Osteocyte (in vitro differentiated cells): ENCODE measurements at regions not wholly inside any gene's neighbourhood (a gene's known extent, or its start where the extent isn't known, plus 50 kb on each side); places are given as distances from the start of the nearest gene placed in this dataset.

Experiments used
- DNase-seq: peaks from one replicate; pipeline ENCODE4 v3.0.0; 2021; ENCODE audit warnings: mixed read lengths; ENCODE audit not compliant: unreplicated experiment; ENCODE audit errors: extremely low spot score
- H3K27ac Mint-ChIP-seq: one replicate; pipeline ENCODE4 v1.8.0; 2021; ENCODE audit warnings: mild to moderate bottlenecking, mixed read lengths; ENCODE audit not compliant: unreplicated experiment
- H3K27me3 Mint-ChIP-seq: one replicate; pipeline ENCODE4 v1.8.0; 2021; ENCODE audit warnings: mixed read lengths; ENCODE audit not compliant: unreplicated experiment
- H3K36me3 Mint-ChIP-seq: one replicate; pipeline ENCODE4 v1.8.0; 2021; ENCODE audit warnings: mixed read lengths; ENCODE audit not compliant: unreplicated experiment
- H3K4me1 Mint-ChIP-seq: one replicate; pipeline ENCODE4 v1.8.0; 2021; ENCODE audit warnings: mixed read lengths; ENCODE audit not compliant: unreplicated experiment
- H3K4me3 Mint-ChIP-seq: one replicate; pipeline ENCODE4 v1.8.0; 2021; ENCODE audit warnings: mild to moderate bottlenecking, moderate library complexity, mixed read lengths; ENCODE audit not compliant: unreplicated experiment
- H3K9me3 Mint-ChIP-seq: one replicate; pipeline ENCODE4 v1.8.0; 2021; ENCODE audit warnings: mixed read lengths; ENCODE audit not compliant: unreplicated experiment
- TF ChIP-seq, protein P1 (sequence below): fragments of 200-600 bp; sonication (generic); IDR thresholded peaks from 2 replicates; pipeline ENCODE4 v1.5.0; 2021; ENCODE audit warnings: antibody characterized with exemption, mild to moderate bottlenecking, moderate library complexity

DNA sequence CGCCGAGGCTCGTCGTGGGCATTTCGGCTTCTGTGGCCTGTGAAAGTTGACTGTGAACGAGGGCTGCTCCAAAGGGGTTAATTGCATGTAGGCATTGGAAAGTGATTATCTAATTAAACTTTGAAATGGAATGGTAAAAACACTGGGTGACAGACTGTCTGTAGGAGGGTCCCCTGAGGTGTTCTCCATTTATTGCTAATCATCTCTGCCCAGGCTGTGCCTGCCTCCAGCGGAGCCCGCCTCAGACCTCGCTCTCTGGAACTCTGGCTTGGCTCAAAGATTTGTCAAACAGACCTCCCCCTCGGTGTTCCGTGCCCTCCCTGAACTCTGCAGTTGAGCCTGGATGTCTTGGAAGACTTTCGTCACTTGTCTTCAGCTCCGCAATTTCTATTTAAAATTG, 50.2 kb upstream of the VRK1 start:
- H3K4me3 Mint-ChIP-seq, result no peak overlapping the region
- H3K27ac Mint-ChIP-seq, result no peak overlapping the region
- peaks cover 29% of the 10 kb centered on the region for H3K27me3 Mint-ChIP-seq
- TF ChIP-seq, protein P1, sequence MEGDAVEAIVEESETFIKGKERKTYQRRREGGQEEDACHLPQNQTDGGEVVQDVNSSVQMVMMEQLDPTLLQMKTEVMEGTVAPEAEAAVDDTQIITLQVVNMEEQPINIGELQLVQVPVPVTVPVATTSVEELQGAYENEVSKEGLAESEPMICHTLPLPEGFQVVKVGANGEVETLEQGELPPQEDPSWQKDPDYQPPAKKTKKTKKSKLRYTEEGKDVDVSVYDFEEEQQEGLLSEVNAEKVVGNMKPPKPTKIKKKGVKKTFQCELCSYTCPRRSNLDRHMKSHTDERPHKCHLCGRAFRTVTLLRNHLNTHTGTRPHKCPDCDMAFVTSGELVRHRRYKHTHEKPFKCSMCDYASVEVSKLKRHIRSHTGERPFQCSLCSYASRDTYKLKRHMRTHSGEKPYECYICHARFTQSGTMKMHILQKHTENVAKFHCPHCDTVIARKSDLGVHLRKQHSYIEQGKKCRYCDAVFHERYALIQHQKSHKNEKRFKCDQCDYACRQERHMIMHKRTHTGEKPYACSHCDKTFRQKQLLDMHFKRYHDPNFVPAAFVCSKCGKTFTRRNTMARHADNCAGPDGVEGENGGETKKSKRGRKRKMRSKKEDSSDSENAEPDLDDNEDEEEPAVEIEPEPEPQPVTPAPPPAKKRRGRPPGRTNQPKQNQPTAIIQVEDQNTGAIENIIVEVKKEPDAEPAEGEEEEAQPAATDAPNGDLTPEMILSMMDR, result no peak
- H3K36me3 Mint-ChIP-seq, result no peaks in the 10 kb centered on the region
- H3K9me3 Mint-ChIP-seq, result no peaks in the 10 kb centered on the region
- DNase-seq, result no peak
- H3K4me1 Mint-ChIP-seq, result peaks cover 2% of the 10 kb centered on the region
